IMR-90 (cell line): ENCODE measurements at regions not wholly inside any gene's neighbourhood (a gene's known extent, or its start where the extent isn't known, plus 50 kb on each side); places are given as distances from the start of the nearest gene placed in this dataset.

Experiments used
- BHLHE40 ChIP-seq: fragments of 150-350 bp; IDR thresholded peaks from 2 replicates; pipeline ENCODE4 v1.6.1; 2016; ENCODE audit warnings: mild to moderate bottlenecking, low read depth, low read length
- CEBPB ChIP-seq: IDR thresholded peaks from 2 replicates; pipeline ENCODE4 v1.6.1; 2012; ENCODE audit warnings: low read depth, low read length, improper control_type of control experiment
- CHD1 ChIP-seq: IDR thresholded peaks from 2 replicates; pipeline ENCODE4 v1.6.1; 2012; ENCODE audit warnings: low read depth, low read length, improper control_type of control experiment
- MAFK ChIP-seq: IDR thresholded peaks from 2 replicates; pipeline ENCODE4 v1.6.1; 2012; ENCODE audit warnings: low read depth, low read length, improper control_type of control experiment
- MXI1 ChIP-seq: IDR thresholded peaks from 2 replicates; pipeline ENCODE4 v1.6.1; 2012; ENCODE audit warnings: low read depth, mild to moderate bottlenecking, low read length, moderate library complexity, borderline replicate concordance
- POLR2A ChIP-seq: IDR thresholded peaks from 2 replicates; pipeline ENCODE4 v1.6.1; 2012; ENCODE audit warnings: mild to moderate bottlenecking, low read depth, low read length
- RAD21 ChIP-seq: IDR thresholded peaks from 2 replicates; pipeline ENCODE4 v1.6.1; 2012; ENCODE audit warnings: low read length, improper control_type of control experiment
- RFX5 ChIP-seq: IDR thresholded peaks from 2 replicates; pipeline ENCODE4 v1.8.0; 2012; ENCODE audit warnings: low read depth, mild to moderate bottlenecking, low read length, moderate library complexity
- SMC3 ChIP-seq: fragments of 150-350 bp; IDR thresholded peaks from 2 replicates; pipeline ENCODE4 v1.6.1; 2016; ENCODE audit warnings: low read depth, mild to moderate bottlenecking, antibody characterized with exemption, low read length, moderate library complexity
- TF ChIP-seq, protein P1 (sequence below): conservative IDR thresholded peaks from 2 replicates; pipeline ENCODE4 v1.5.1; 2012; ENCODE audit warnings: mild to moderate bottlenecking, low read depth, low read length, improper control_type of control experiment
- TF ChIP-seq, protein P2 (sequence below): fragments of 150-350 bp; IDR thresholded peaks from 2 replicates; pipeline ENCODE4 v1.6.1; 2017; ENCODE audit warnings: mild to moderate bottlenecking, antibody characterized with exemption, low read length, low read depth
- TF ChIP-seq, protein P3 (sequence below): fragments of 150-350 bp; IDR thresholded peaks from 2 replicates; pipeline ENCODE4 v1.6.1; 2016; ENCODE audit warnings: low read depth, mild to moderate bottlenecking, low read length, moderate library complexity, borderline replicate concordance

DNA sequence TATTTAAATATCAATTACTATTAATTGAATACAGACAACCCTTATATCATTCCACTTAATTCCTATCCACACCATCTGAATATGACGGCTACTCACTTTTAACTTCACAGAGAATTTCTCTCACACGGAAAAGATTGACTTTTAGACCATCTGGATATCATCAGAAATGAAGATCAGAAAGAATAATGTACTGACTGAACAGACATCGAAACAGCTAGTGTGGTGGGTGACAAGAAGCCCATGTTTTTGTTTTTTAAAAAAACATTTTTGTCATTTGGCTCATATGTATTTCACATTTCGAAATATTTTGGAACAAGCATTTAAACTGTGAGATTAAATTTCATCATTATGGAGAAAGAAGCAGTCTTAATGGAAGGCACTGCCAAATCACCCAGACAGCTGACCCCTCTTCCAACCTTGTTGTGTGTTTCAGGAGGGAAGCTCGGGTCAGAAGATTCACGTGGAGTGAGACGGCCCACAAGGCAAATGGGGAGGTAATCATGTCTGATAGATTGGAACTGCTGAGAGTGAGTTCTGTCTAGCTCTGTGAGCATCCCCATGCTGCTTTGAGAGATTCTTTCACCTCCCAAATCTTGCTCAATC lies 204.2 kb upstream of the RASGEF1B start:
- TF ChIP-seq POLR2A (no peak), SMC3 (no peak), CHD1 (no peak), CEBPB (no peak), RAD21 (no peak), RFX5 (no peak), MAFK (no peak), BHLHE40 (no peak), MXI1 (no peak)
- TF ChIP-seq, protein P1, sequence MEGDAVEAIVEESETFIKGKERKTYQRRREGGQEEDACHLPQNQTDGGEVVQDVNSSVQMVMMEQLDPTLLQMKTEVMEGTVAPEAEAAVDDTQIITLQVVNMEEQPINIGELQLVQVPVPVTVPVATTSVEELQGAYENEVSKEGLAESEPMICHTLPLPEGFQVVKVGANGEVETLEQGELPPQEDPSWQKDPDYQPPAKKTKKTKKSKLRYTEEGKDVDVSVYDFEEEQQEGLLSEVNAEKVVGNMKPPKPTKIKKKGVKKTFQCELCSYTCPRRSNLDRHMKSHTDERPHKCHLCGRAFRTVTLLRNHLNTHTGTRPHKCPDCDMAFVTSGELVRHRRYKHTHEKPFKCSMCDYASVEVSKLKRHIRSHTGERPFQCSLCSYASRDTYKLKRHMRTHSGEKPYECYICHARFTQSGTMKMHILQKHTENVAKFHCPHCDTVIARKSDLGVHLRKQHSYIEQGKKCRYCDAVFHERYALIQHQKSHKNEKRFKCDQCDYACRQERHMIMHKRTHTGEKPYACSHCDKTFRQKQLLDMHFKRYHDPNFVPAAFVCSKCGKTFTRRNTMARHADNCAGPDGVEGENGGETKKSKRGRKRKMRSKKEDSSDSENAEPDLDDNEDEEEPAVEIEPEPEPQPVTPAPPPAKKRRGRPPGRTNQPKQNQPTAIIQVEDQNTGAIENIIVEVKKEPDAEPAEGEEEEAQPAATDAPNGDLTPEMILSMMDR = no peak
- TF ChIP-seq, protein P2, sequence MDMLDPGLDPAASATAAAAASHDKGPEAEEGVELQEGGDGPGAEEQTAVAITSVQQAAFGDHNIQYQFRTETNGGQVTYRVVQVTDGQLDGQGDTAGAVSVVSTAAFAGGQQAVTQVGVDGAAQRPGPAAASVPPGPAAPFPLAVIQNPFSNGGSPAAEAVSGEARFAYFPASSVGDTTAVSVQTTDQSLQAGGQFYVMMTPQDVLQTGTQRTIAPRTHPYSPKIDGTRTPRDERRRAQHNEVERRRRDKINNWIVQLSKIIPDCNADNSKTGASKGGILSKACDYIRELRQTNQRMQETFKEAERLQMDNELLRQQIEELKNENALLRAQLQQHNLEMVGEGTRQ = no peak
- TF ChIP-seq, protein P3, sequence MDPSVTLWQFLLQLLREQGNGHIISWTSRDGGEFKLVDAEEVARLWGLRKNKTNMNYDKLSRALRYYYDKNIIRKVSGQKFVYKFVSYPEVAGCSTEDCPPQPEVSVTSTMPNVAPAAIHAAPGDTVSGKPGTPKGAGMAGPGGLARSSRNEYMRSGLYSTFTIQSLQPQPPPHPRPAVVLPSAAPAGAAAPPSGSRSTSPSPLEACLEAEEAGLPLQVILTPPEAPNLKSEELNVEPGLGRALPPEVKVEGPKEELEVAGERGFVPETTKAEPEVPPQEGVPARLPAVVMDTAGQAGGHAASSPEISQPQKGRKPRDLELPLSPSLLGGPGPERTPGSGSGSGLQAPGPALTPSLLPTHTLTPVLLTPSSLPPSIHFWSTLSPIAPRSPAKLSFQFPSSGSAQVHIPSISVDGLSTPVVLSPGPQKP = no peak
